ENCODE measurements at regions not wholly inside any gene's neighbourhood (a gene's known extent, or its start where the extent isn't known, plus 50 kb on each side); places are given as distances from the start of the nearest gene placed in this dataset.

- TF ChIP-seq POLR2AphosphoS5 (IDR thresholded peaks at IDR 0.05; ENCODE audit: low read depth, low read length): no peak
- no peak for TF ChIP-seq POLR2A (IDR thresholded peaks at IDR 0.05; ENCODE audit: low read depth, low read length)
- no peak for TF ChIP-seq TAF1 (IDR thresholded peaks at IDR 0.05; ENCODE audit: low read depth, low read length)
- no peak for TF ChIP-seq PAX5 (IDR thresholded peaks at IDR 0.05; ENCODE audit: insufficient read depth, low read length, severe bottlenecking)
Observed at GRCh38 chr2:120984046-120984445, 248.4 kb downstream of the GLI2 start.
